GM19351 (cell line): ENCODE measurements at regions not wholly inside any gene's neighbourhood (a gene's known extent, or its start where the extent isn't known, plus 50 kb on each side); places are given as distances from the start of the nearest gene placed in this dataset.

ENCODE experiments used
- ATAC-seq: cut with Tn5 transposase; IDR thresholded peaks from one replicate; pipeline ENCODE4 v1.9.1; 2021; ENCODE audit warnings: mild to moderate bottlenecking, moderate library complexity; ENCODE audit not compliant: unreplicated experiment

DNA sequence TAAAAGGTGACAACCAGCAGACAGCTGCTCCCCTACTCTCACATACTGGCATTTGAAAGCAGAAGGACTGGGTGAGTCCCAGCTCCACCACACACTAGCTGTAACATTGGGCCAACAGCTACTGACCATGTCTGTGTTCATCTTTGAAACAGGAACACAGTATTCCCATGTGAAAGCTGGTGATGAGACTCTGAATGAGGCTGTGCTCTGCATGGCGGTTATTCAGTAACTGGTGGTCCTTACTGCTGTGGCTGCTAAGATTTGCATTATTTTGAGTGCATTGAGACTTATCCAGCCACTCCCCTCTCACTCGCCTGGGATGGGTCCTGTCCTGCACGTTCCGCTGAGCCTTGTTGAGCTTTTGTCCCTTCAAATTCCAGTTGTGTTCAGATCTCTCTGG lies 342.9 kb downstream of the FOXL1 start:
- ATAC-seq: no peak

GRCh38 chr16:86922311-86922710 lies 344.0 kb downstream of the FOXL1 start:
- no peak for ATAC-seq

GRCh38 chr16:86923656-86924055 lies 345.3 kb downstream of the FOXL1 start:
- ATAC-seq: no peak

DNA sequence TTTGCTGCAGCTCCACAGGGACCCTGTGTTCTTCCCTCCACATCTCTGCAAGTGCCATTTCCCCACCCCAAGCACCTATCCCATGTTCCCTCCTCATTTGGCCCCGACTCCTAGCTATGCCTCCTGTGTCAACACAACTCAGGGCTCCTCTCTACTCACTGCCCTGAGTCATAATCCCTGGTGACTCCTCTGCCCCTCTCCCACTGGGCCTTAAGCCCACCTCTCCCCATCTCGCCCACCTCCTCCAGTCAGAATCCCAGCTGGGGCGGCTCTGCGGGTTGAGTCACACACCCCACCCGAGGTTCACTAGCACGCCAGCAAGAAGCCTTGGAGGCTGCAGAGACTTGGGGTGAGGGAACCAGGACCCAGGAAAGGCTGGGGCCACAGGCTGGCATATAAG lies 346.2 kb downstream of the FOXL1 start:
- no peak for ATAC-seq

GRCh38 chr16:86925067-86925791 lies 346.9 kb downstream of the FOXL1 start:
- ATAC-seq: no peak

- ATAC-seq: no peak
Observed at GRCh38 chr16:86926181-86927094, 348.1 kb downstream of the FOXL1 start.

DNA sequence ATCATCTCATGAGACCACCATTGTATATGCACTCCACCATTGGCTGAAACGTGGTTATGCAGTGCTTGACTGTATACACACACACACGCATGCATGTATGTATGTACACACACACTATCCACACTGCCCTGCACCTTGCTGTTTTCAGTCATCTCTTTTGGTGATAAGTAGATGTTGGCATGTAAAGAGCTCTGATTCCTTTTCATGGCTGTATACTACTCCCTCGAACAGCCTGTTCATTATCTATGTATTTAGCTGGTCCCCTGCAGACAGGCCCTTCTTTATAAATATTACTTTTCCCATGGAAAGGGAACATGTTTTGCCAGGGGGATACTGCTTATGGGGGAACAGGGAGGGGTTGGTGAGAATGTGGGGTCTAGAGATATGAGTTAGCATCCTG lies 349.4 kb downstream of the FOXL1 start:
- no peak for ATAC-seq

- ATAC-seq: no peak
Observed at GRCh38 chr16:86928523-86929011, 350.2 kb downstream of the FOXL1 start.

GRCh38 chr16:86929057-86929871 lies 350.9 kb downstream of the FOXL1 start:
- ATAC-seq: no peak

DNA sequence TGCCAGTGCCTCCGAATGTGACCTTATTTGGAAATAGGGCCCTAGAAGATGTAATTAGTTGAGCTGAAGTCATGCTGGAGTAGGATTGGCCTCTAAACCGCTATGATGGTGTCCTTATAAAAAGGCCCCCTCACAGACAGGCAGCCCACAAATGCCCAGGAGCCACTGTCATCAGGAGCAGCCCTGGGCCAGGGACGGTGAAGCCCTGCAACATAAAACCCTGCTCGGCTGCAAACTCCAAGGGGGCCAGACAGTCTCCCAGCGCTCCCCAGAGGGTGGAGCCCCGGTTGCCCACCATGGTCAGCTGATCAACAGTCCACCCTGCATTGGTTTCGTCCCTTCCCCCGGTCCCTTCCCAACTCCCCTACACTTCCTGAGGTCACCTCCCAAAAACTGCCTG lies 351.7 kb downstream of the FOXL1 start:
- ATAC-seq: no peak

DNA sequence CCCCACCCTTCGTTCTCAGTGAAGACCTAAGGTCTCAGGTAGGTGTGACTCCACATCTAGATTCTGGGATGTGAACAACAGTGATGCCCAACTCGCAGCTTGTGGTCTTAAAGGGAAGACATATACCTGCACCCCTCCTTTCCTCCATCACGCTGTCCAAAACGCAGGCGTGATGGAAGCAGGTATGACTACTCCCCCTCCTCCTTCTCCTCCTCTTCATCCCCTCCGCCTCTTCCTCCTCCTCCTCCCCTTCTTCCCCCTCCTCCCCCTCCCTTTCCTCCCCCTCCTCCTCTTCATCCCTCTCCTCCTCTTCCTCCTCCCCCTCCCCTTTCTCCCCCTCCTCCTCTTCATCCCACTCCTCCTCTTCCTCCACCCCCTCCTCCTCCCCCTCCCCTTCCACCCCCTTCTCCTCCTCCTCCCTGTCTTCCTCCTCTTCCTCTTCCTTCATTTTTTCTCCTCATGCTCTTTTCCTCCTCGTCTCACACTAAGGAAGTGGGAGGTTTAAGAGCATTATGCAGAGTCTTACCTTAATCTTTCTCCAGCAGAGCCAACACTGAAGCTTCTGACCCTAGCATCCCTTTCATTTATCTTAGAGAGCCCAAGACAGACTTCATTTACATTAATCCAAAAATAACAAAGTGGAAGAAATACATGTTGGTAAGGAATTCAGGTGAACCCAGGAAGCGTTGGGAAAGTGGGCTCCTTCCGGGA lies 352.5 kb downstream of the FOXL1 start:
- ATAC-seq: no peak

- ATAC-seq: no peak
Observed at GRCh38 chr16:86931410-86931941, 353.1 kb downstream of the FOXL1 start.

- ATAC-seq: no peak
Observed at GRCh38 chr16:86932130-86932982, 354.0 kb downstream of the FOXL1 start.

GRCh38 chr16:86934581-86935375 lies 356.4 kb downstream of the FOXL1 start:
- ATAC-seq: no peak

DNA sequence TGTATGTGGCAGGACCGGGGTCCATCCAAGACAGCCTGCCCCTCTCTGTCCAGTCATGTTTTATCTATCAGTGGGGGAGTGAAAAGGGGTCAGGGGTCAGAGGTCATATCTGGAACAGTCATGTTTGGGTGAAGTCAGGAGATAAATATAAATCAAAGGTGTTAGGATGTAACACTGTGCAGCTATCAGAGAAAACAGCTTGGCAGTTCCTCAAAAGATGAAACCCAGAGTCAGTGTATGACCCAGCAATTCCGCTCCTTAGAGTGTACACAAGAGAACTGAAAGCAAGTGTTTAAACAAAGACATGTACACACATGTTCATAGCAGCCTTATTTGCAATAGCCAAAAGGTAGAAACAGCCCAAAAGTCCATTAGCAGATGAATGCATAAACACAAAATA lies 361.3 kb downstream of the FOXL1 start:
- ATAC-seq: no peak

DNA sequence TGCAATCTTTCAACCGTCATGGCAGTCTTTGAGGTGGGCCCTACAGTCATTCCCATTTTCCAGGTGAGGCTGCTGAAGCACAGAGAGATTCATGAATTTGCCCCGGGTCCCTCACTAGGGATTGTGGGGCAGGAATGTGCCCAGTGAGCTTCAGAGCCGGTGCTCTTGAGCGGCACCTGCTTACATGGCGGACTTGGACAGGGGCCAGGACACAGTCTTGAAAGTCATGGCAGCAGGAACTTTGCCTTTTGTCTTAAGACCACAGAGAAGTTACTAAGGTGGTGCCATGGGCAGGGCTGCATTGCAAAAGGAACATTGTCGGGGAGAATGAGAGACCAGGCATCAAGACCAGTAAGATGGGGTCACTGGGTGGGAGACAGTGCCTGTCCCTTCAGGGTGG lies 363.4 kb downstream of the FOXL1 start:
- ATAC-seq: no peak

DNA sequence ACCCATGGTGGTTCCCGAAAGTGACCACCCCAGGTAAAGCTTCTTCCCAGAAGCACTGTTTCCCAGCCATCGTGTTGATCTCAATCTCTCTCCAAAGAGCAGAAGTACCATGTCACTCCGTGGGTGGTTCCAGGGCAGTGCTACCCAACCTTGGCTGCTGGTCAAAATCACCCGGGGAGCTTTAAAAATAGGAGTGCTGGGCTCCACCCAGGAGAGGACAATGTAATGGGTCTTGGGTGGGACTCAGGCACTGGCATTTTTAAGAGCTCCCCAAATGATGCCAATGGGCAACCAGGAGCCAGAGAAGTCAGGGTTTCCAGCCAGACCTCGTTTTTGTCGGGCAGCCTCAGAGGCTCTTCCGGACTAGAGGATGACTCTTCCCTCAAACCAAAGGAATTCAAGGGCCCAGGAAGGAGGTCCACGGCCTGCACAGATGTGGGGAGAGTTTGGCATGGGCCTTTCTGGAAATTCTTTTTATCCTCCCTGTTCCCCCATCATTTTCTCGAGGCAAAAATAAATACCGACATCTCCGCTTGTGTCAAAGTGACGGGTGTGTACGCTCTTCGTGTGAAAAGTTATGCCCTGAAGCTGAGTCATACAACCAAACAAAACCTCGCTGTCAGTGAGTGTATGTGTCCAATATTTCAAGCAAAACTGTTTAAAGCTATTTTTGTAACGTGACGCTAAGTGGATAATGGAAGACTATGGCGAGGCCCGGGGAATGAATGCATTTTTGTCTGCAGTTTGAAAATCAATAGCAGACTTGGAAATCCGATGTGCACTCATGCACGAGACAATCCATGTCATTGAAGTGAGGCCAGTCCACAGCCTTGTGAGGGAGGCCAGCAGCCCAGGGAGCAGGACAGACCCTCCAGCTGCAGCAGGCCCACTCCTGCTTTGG lies 364.1 kb downstream of the FOXL1 start:
- ATAC-seq: no peak
